Lung (tissue), 11 donors: ENCODE measurements at regions not wholly inside any gene's neighbourhood (a gene's known extent, or its start where the extent isn't known, plus 50 kb on each side); places are given as distances from the start of the nearest gene placed in this dataset.

Experiments
- ATAC-seq: fragments of 200-7000 bp; cut with Tn5 transposase; one replicate; pipeline ENCODE4 v1.9.1; 2020; ENCODE audit warnings: moderate number of reproducible peaks; ENCODE audit not compliant: insufficient read depth, low FRiP score
- DNase-seq, 3 donors: peaks; one replicate each; pipeline ENCODE4 v3.0.0-alpha.2; 2013 to 2017
- H3K27ac ChIP-seq, 2 donors: one replicate each; pipeline ENCODE4 v1.5.1; 2013; ENCODE audit warnings: mild to moderate bottlenecking in 2 of 2, moderate library complexity in 2 of 2, control low read depth in 1 of 2, inconsistent platforms in 1 of 2, low read depth in 1 of 2, low read length in 1 of 2
- H3K27me3 ChIP-seq, 3 donors: one replicate each; pipeline ENCODE4 v1.5.1; 2013; ENCODE audit warnings: low read length in 2 of 3; ENCODE audit not compliant: control insufficient read depth in 3 of 3, insufficient read depth in 3 of 3
- H3K36me3 ChIP-seq, 4 donors: one replicate each; pipeline ENCODE4 v1.5.1; 2013; ENCODE audit warnings: low read length in 4 of 4, mild to moderate bottlenecking in 1 of 4, moderate library complexity in 1 of 4; ENCODE audit not compliant: control insufficient read depth in 4 of 4, insufficient read depth in 4 of 4
- H3K4me1 ChIP-seq, 5 donors: one replicate each; pipeline ENCODE4 v1.5.1; 2013; ENCODE audit warnings: low read length in 5 of 5, mild to moderate bottlenecking in 2 of 5, moderate library complexity in 1 of 5; ENCODE audit not compliant: control insufficient read depth in 5 of 5, insufficient read depth in 5 of 5
- H3K4me3 ChIP-seq: one replicate; pipeline ENCODE4 v1.5.1; 2013; ENCODE audit warnings: mild to moderate bottlenecking, control low read depth, moderate library complexity
- H3K9ac ChIP-seq, 2 donors: one replicate each; pipeline ENCODE4 v1.5.1; 2013; ENCODE audit warnings: low read length in 2 of 2, control low read depth in 1 of 2; ENCODE audit not compliant: insufficient read depth in 1 of 2
- H3K9me3 ChIP-seq, 4 donors: one replicate each; pipeline ENCODE4 v1.5.1; 2013; ENCODE audit warnings: low read length in 3 of 4, mild to moderate bottlenecking in 1 of 4, moderate library complexity in 1 of 4; ENCODE audit not compliant: control insufficient read depth in 4 of 4, insufficient read depth in 3 of 4
- WGBS, 2 donors: extraction: QIAGEN DNeasy Blood & Tissue Kit; methylation state at CpG; one replicate each; pipeline ENCODE4 v1.1.7; 2013; 5-methylcytosine and 5-hydroxymethylcytosine counted together
- TF ChIP-seq, protein P1 (sequence below): IDR thresholded peaks from 2 replicates; pipeline ENCODE4 v1.5.1; 2012; ENCODE audit warnings: mild to moderate bottlenecking; ENCODE audit errors: control extremely low read depth, extremely low read depth
- donor health status: control.
- donor health status: control.
- donor health status: Bipolar disorder and iron deficiency.
- donor health status: healthy.
- donor health status: DM: yes; HTN: yes; CAD: no.

- no peaks in the 10 kb centered on the region for H3K36me3 ChIP-seq
- no peak for DNase-seq
- TF ChIP-seq, protein P1, sequence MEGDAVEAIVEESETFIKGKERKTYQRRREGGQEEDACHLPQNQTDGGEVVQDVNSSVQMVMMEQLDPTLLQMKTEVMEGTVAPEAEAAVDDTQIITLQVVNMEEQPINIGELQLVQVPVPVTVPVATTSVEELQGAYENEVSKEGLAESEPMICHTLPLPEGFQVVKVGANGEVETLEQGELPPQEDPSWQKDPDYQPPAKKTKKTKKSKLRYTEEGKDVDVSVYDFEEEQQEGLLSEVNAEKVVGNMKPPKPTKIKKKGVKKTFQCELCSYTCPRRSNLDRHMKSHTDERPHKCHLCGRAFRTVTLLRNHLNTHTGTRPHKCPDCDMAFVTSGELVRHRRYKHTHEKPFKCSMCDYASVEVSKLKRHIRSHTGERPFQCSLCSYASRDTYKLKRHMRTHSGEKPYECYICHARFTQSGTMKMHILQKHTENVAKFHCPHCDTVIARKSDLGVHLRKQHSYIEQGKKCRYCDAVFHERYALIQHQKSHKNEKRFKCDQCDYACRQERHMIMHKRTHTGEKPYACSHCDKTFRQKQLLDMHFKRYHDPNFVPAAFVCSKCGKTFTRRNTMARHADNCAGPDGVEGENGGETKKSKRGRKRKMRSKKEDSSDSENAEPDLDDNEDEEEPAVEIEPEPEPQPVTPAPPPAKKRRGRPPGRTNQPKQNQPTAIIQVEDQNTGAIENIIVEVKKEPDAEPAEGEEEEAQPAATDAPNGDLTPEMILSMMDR = no peak
- no peaks in the 10 kb centered on the region for H3K9me3 ChIP-seq
- H3K27me3 ChIP-seq = no peaks in the 10 kb centered on the region
- ATAC-seq = no peak
- no peak overlapping the region for H3K4me3 ChIP-seq
- no peak overlapping the region for H3K9ac ChIP-seq
- no peak overlapping the region for H3K27ac ChIP-seq
- H3K4me1 ChIP-seq = no peaks in the 10 kb centered on the region
Observed at GRCh38 chr5:88613051-88613450, 269.9 kb downstream of the MEF2C start.

DNA sequence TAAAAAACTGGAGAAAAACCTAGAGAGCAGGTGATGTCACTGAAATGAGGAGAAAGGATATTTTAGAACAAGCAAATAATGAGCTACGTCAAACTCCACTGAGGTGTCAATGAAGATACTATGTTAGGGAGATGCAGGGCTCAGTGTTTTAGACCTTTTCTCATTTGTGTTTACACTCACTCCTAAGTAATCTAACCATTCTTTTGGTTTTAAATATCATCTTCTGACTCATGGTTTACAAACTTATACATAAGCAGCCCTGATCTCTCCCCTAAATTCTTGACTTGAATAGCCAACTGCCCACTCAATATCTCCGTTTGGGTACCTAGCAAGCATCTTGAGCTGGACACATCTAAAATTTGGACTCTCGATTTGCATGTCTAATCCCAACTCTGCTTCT, 272.4 kb downstream of the MEF2C start:
- Histone ChIP-seq H3K4me1 (no peaks in the 10 kb centered on the region), H3K4me3 (no peak overlapping the region), H3K36me3 (no peaks in the 10 kb centered on the region), H3K27me3 (no peaks in the 10 kb centered on the region), H3K27ac (no peak overlapping the region), H3K9ac (no peak overlapping the region), H3K9me3 (no peaks in the 10 kb centered on the region)
- TF ChIP-seq, protein P1 = no peak
- DNase-seq (no peak), ATAC-seq (no peak)
- 85 to 89% methylated on average over 3 of the region's 3 CpGs for WGBS, 2 donors

DNA sequence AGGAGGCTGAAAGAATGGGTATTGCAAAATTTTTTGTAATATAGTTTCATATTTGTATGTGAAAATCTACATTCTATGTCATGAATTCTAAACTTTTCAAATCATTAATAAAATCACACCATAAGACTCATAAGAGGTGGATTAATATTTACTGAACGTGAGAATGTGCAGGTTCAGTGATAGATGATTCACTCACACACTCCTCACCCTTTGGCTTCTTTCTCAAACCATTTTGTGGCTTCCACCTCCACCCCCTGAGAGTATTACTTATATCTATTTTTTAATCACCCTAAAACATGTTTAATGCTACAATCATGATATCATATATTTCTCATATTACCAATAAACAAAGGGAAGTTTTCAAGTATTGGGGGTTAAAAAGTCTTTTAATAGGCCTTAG, 275.5 kb downstream of the MEF2C start:
- TF ChIP-seq, protein P1 = no peak

GRCh38 chr5:88606626-88607025, 276.4 kb downstream of the MEF2C start:
- ATAC-seq = no peak
- H3K27ac ChIP-seq = no peak overlapping the region
- 88 to 94% methylated on average over 5 of the region's 5 CpGs for WGBS, 2 donors
- H3K27me3 ChIP-seq = no peaks in the 10 kb centered on the region
- TF ChIP-seq, protein P1 = no peak
- no peak overlapping the region for H3K4me3 ChIP-seq
- H3K9ac ChIP-seq = no peak overlapping the region
- no peaks in the 10 kb centered on the region for H3K36me3 ChIP-seq
- no peak for DNase-seq
- no peaks in the 10 kb centered on the region for H3K4me1 ChIP-seq
- H3K9me3 ChIP-seq = peaks cover 0 to 5% (median 0%) of the 10 kb centered on the region in 4 donors

More for the DNA sequence above, 275.5 kb downstream of the MEF2C start:
- no peaks in the 10 kb centered on the region for H3K36me3 ChIP-seq
- no peaks in the 10 kb centered on the region for H3K27me3 ChIP-seq
- no peak overlapping the region for H3K4me3 ChIP-seq
- no peak overlapping the region for H3K27ac ChIP-seq
- no peak overlapping the region for H3K9ac ChIP-seq
- no peaks in the 10 kb centered on the region for H3K4me1 ChIP-seq
- DNase-seq (no peak), ATAC-seq (no peak)
- WGBS, 2 donors = 70 to 81% methylated on average over 1 of the region's 1 CpG
- peaks cover 0 to 4% (median 0%) of the 10 kb centered on the region in 4 donors for H3K9me3 ChIP-seq
